AG09309 (cell line): ENCODE measurements at regions not wholly inside any gene's neighbourhood (a gene's known extent, or its start where the extent isn't known, plus 50 kb on each side); places are given as distances from the start of the nearest gene placed in this dataset.

ENCODE experiments used
- DNase-seq: peaks from one replicate; pipeline ENCODE4 v3.0.0-alpha.2; 2010; ENCODE audit warnings: low read depth
- H3K4me3 ChIP-seq: 2 replicates; pipeline ENCODE4 v1.5.1; 2011; ENCODE audit warnings: mild to moderate bottlenecking, low read depth, low read length, moderate library complexity; ENCODE audit not compliant: control insufficient read depth
- CTCF ChIP-seq: IDR thresholded peaks from 2 replicates; pipeline ENCODE4 v1.5.1; 2011; ENCODE audit warnings: mild to moderate bottlenecking, low read depth, low read length, inconsistent platforms; ENCODE audit not compliant: insufficient read depth, control insufficient read depth; ENCODE audit errors: missing control alignments

- DNase-seq = no peak
- no peak for TF ChIP-seq CTCF
- no peak overlapping the region for H3K4me3 ChIP-seq
Observed at GRCh38 chr18:37684590-37684989, 119.0 kb upstream of the CELF4 start.

GRCh38 chr18:37684183-37684582 is 118.6 kb upstream of the CELF4 start:
- DNase-seq = no peak
- no peak for TF ChIP-seq CTCF
- no peak overlapping the region for H3K4me3 ChIP-seq

- DNase-seq = no peak
- no peak overlapping the region for H3K4me3 ChIP-seq
- TF ChIP-seq CTCF = no peak
Observed at GRCh38 chr18:37680911-37681310, 115.3 kb upstream of the CELF4 start.

- no peak overlapping the region for H3K4me3 ChIP-seq
- TF ChIP-seq CTCF = no peak
- DNase-seq = no peak
Observed at GRCh38 chr18:37676276-37676675, 110.7 kb upstream of the CELF4 start.

- DNase-seq = no peak
- TF ChIP-seq CTCF = no peak
- H3K4me3 ChIP-seq = no peak overlapping the region
Observed at GRCh38 chr18:37675699-37676098, 110.1 kb upstream of the CELF4 start.

- DNase-seq = no peak
- H3K4me3 ChIP-seq = no peak overlapping the region
- no peak for TF ChIP-seq CTCF
Observed at GRCh38 chr18:37674570-37674969, 109.0 kb upstream of the CELF4 start.

- TF ChIP-seq CTCF = no peak
- no peak overlapping the region for H3K4me3 ChIP-seq
- DNase-seq = no peak
Observed at GRCh38 chr18:37673671-37674070, 108.1 kb upstream of the CELF4 start.
